H54 (cell line): ENCODE measurements at regions not wholly inside any gene's neighbourhood (a gene's known extent, or its start where the extent isn't known, plus 50 kb on each side); places are given as distances from the start of the nearest gene placed in this dataset.
A peak's percentile ranks its signal among the peaks of the same experiment; 100 is the strongest.
"Not testable (repeated sequence)": the region's sequence is repeated elsewhere in the genome, so short reads cannot be mapped to it uniquely, and the experiment has no call there.

ENCODE experiments used
- DNase-seq: peaks from one replicate; pipeline ENCODE4 v3.0.0; 2011; ENCODE audit warnings: low spot score, mixed read lengths; ENCODE audit not compliant: insufficient read length
- FAIRE-seq: peaks from 3 replicates; lab custom pipeline; 2011; peaks lifted over from hg19 to GRCh38; lab: Jason Lieb, UNC
- POLR2A ChIP-seq: IDR thresholded peaks from 2 replicates; pipeline ENCODE4 v1.6.1; 2011; ENCODE audit warnings: low read depth, mild to moderate bottlenecking, low read length

DNA sequence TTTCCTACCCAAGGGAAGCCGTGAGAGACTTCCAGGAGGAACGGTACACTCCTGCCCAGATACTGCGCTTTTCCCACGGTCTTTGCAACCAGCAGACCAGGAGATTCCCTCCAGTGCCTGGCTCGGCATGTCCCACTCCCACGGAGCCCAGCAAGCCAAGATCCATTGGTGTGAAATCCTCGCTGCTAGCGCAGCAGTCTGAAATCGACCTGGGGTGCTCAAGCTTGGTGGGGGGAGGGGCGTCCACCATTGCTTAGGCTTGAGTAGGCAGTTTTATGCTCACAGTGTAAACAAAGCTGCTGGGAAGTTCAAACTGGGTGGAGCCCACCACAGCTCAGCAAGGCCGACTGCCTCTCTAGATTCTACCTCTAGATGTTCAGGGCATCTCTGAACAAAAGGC lies 284.8 kb upstream of the FGF13 start:
- TF ChIP-seq POLR2A, result no peak
- FAIRE-seq, result no peak

DNA sequence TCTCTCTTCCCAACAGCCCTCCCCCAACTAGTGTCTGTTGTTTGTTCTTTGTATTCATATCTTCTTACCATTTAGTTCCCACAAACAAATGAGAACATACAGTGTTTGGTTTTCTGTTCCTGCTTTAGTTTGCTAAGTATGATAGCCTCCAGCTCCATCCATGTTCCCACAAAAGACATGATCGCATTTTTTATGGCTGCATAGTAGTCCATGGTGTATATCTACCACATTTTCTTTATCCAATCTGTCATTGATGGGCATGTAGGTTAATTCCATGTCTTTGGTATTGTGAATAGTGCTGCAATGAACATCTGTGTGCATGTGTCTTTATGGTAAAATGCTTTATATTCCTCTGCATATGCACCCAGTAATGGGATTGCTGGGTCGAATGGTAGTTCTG lies 283.9 kb upstream of the FGF13 start:
- no peak for TF ChIP-seq POLR2A
- FAIRE-seq (no peak), DNase-seq (no peak)

More for the DNA sequence above, 284.8 kb upstream of the FGF13 start:
- no peak for DNase-seq

DNA sequence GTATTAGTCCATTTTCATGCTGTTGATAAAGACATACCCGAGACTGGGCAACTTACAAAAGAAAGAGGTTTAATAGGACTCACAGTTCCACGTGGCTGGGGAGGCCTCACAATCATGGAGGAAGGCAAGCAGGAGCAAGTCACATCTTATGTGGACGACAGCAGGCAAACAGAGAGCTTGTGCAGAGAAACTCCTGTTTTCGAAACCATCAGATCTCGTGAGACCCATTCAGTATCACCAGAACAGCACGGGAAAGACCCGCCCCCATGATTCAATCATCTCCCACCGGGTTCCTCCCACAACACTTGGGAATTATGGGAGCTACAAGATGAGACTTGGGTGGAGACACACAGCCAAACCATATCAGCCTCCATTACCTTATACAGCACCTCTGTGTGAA lies 278.9 kb upstream of the FGF13 start:
- DNase-seq, FAIRE-seq: not testable (repeated sequence)

DNA sequence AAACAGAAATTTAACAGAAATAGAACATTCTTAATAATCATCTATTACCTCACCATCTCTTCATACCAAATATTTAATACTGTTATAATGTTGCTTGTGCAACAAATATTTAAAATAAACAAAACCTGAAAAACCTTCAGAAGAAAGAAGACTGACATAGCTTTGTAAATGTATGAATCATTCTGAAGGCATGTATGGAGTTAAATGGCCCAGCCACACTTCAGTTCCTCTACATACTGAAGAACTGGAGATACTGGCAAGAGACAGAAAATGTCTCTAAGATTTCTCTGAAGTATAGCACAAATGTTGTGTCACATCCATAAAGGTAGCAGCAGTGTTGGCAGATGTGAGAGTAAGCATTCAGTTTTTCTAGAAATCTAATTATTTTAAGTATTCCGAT lies 275.3 kb upstream of the FGF13 start:
- no peak for FAIRE-seq

DNA sequence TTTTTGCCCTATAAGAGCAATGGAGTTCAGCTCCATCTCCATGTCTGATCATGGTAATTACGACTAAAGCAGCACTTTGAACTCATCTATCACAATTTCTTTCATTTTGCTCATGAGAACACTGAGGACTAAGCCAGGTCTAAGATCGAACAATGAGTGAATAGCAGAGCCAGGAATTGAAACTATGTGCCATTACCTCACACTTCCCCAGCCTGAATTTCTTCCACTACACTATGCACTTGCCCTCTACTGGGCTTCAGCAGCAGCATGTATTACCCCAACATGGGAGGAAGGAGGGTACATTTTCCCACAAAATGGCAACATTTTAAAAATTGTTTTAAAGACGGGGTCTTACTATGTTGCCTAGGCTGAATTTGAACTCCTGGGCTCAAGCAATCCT lies 274.7 kb upstream of the FGF13 start:
- DNase-seq (no peak), FAIRE-seq (no peak)
- no peak for TF ChIP-seq POLR2A

More for the DNA sequence above, 275.3 kb upstream of the FGF13 start:
- no peak for TF ChIP-seq POLR2A
- peak; percentile 1 for DNase-seq

DNA sequence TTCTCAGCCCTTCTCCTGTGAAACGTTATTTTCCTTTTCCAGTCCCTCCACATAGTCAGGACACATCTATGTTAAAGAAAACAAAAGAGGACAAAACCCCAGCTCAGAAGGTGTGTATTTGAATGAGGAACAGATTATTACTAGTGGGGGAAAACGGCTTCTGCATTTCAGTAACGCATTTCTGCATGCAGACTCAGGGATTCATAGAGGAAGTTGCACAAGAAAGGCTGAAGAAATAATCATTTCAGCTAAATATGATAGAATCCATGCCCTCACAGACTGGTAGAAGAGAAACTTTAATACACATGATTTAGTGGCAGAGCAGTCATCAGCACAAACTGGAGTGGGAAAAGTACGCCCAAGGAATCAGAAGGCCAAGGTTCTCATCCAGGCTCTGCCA lies 270.8 kb upstream of the FGF13 start:
- FAIRE-seq (no peak), DNase-seq (no peak)
- TF ChIP-seq POLR2A, result no peak

DNA sequence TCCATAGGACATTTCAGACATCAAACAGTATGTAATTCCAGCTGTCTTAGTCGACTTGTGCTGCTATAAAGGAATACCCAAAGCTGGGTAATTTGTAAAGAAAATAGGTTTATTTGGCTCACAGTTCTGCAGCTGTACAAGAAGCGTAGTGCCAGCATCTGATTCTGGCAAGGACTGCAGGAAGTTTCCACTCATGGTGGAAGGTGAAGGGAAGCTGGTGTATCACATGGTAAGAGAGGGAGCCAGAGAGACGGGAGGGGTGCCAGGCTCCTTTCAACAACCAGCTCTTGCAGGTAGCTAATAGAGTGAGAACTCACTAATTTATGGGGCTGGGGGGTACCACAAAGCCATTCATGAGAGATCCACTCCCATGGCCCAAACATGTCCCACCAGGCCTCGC lies 253.0 kb upstream of the FGF13 start:
- FAIRE-seq, result no peak
- no peak for TF ChIP-seq POLR2A
- DNase-seq, result no peak

DNA sequence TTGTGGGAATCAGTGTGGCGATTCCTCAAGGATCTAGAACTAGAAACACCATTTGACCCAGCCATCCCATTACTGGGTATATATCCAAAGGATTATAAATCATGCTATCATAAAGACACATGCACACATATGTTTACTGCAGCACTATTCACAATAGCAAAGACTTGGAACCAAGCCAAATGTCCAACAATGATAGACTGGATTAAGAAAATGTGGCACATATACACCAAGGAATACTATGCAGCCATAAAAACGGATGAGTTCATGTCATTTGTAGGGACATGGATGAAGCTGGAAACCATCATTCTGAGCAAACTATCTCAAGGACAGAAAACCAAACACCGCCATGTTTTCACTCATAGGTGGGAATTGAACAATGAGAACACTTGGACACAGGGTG lies 250.9 kb upstream of the FGF13 start:
- DNase-seq, FAIRE-seq: not testable (repeated sequence)

DNA sequence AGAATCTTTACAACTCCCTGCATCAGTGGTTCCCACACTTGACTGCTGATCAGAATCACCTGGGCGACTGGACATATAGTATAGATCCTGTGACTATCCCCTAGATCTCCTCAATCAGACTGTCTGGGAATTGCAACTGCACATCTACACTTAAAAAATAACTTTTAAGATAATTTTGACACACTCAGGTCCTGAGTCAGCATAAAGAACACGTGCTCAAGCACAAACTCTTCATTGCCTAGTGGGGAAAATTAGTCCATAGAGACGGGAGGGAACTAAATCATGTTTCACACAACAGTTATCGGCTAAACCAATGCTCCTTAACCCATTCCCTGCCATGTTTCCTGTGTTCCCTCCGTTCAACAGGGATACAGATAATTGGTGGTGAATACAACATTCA lies 243.5 kb upstream of the FGF13 start:
- no peak for DNase-seq
- no peak for FAIRE-seq
- no peak for TF ChIP-seq POLR2A

DNA sequence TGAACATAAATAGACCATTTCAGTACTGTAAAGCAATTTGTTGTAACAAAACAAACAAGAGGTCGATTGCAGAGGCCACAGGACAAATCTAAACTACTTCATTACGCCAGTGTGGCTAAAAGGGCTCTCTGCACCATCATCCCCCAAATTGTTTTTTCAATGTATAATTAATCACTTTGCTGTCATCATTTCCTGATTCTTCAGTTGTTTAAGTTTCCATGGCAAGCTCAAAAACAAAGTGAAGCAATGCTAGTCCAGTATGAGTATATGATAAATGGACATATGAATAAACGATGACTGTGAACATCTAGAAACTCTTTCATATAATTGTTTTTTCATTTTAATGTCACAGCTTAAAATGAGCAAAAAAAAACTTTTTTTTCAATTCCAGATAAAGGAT lies 235.4 kb upstream of the FGF13 start:
- no peak for TF ChIP-seq POLR2A
- DNase-seq, result no peak
- no peak for FAIRE-seq

DNA sequence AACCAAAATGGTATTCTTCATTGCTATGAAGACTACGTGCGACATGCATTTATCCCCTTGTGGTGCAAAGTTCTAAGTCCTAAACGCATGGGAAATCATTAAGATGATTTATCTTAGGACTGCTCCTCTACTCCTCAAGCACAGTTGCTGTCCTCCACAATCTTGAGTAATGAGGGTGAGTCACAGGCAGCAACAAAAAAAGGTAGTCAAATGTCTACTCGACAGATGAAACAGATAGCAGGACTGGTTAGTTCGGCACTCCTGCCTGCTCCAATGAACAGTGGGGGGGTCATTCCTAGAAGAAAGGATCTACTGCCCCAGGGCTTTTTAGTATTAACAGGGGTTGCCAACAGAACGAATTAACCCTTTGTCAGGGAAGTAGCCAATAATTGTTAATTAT lies 233.7 kb upstream of the FGF13 start:
- no peak for TF ChIP-seq POLR2A
- no peak for DNase-seq
- FAIRE-seq, result no peak

DNA sequence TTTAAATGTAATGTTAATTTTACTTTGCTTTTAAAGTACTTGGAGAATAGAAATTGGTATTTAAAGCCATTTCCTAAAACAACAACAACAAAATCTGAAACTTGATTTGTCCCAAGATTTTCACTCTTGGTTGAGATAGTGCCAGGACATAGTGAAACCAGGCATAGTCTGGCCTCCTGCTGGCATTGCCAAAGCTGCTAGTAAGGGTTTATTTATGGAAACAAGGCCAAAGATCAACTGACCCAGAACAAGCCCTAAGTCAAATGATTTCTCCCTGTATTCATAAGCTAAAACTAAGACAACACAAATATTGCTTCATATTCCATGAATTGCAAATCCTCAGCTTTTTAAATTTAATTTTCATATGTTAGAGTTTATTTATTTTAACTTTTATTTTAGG lies 227.5 kb upstream of the FGF13 start:
- TF ChIP-seq POLR2A, result no peak
- FAIRE-seq (no peak), DNase-seq (no peak)

DNA sequence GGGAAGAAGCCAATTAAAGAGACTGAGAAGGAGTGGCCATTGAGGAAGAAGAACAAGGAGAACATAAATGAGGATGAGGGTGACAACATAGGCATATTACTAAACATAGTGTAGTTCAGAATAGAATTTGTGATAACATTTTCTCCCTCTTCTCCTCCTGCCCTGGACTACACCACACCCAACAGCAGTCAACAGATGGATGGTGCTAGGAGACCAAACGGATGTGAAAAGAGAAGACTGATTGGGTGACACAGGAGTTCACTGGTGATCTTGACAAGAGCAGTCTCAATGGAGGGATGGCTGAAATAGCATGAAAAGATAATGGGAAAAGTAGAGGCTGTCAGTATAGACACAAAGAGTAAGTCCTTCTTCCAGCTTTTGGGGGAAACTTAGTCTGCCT lies 226.5 kb upstream of the FGF13 start:
- no peak for DNase-seq
- no peak for FAIRE-seq
- no peak for TF ChIP-seq POLR2A

DNA sequence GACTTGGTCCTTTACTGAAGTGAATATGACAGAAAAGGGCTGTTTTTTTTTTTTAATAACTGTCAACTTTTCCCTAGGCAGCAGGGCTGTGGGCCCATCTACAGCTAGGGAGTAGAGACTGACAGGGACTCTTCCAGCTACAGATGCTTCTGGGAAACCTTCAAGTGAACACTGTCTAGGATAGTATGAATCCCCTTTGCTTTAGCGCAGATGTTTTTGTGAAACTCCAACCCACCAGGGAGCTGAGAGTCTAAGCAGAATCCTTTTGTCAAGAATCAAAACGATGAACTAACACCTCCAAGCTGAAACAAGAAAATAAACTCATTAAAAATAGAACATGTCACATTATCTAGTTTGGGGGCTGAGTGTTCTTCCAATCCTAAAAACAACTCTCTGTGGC lies 219.7 kb upstream of the FGF13 start:
- no peak for TF ChIP-seq POLR2A
- no peak for FAIRE-seq
- no peak for DNase-seq

DNA sequence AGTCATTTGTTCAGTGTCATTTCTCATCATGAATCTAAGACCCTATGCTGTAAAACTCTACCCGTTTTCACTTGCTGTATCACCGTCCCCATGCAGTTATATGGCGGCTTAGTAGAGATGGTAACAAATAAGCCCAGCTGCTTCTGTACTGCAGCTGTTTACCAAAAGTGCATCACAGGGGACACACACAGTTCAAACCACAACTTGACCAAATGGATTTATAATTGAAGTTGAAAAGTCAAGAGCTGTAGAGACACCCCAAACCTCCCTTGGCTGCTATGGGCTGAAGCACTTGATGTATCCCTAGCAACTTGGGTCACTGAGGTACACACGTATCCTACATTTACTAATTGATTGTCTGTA lies 219.0 kb upstream of the FGF13 start:
- FAIRE-seq (no peak), DNase-seq (no peak)
- TF ChIP-seq POLR2A, result no peak

DNA sequence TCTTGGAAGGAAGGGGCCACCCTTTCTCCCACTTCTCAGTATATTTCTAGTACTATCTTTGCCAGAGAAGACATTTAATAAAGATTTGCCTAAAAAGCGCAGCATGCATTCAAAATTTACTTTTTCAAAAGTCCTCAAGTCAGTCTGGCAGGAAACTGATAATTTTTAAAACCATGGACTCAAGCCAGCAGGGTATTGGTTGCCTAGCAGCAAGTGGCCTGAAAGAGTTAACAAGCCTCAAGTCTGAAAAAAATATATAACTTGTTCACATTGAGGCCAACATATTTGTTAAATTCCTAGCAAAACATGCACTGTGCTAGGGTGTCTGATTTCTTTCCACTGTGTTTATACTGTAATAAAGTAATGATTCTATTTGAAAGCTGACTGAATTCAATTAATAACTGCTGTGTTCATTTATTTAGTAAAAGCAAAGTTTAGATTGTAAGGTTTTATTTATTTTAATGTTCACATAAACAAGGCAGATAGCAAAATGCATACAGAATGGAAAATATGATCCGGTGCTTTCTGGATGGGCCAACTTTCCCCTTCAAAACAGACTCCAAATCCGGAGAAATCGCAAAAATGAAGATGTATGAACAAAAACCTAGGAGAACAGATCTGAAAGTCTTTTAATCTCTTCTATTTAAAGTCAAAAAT lies 218.5 kb upstream of the FGF13 start:
- DNase-seq (no peak), FAIRE-seq (no peak)
- no peak for TF ChIP-seq POLR2A
